WERI-Rb-1 (cell line): ENCODE measurements at regions not wholly inside any gene's neighbourhood (a gene's known extent, or its start where the extent isn't known, plus 50 kb on each side); places are given as distances from the start of the nearest gene placed in this dataset.
A peak's percentile ranks its signal among the peaks of the same experiment; 100 is the strongest.
"Not testable (repeated sequence)": the region's sequence is repeated elsewhere in the genome, so short reads cannot be mapped to it uniquely, and the experiment has no call there.

Experiments
- DNase-seq: peaks from one replicate; pipeline ENCODE4 v3.0.0-alpha.2; 2020
- H3K27ac ChIP-seq: fragments of 250-450 bp; sonication (Bioruptor Pico); 2 replicates; pipeline ENCODE4 v1.5.1; 2020; ENCODE audit warnings: mild to moderate bottlenecking, moderate library complexity
- H3K27me3 ChIP-seq: fragments of 250-450 bp; sonication (Bioruptor Pico); 2 replicates; pipeline ENCODE4 v1.5.1; 2021; ENCODE audit warnings: mild to moderate bottlenecking, low read depth, moderate library complexity; ENCODE audit not compliant: insufficient read depth, severe bottlenecking
- H3K36me3 ChIP-seq: fragments of 250-450 bp; sonication (Bioruptor Pico); 2 replicates; pipeline ENCODE4 v1.5.1; 2020; ENCODE audit warnings: mild to moderate bottlenecking, moderate library complexity
- H3K4me3 ChIP-seq: 2 replicates; pipeline ENCODE4 v1.5.1; 2011; ENCODE audit warnings: low read depth, mild to moderate bottlenecking, control low read depth, low read length
- H3K9me3 ChIP-seq: fragments of 250-450 bp; sonication (Bioruptor Pico); 2 replicates; pipeline ENCODE4 v1.5.1; 2021; ENCODE audit warnings: mild to moderate bottlenecking, moderate library complexity; ENCODE audit not compliant: severe bottlenecking
- TF ChIP-seq, protein P1 (sequence below): IDR thresholded peaks from 2 replicates; pipeline ENCODE4 v1.5.1; 2011; ENCODE audit warnings: low read depth, mild to moderate bottlenecking, control low read depth, inconsistent platforms, low read length

DNA sequence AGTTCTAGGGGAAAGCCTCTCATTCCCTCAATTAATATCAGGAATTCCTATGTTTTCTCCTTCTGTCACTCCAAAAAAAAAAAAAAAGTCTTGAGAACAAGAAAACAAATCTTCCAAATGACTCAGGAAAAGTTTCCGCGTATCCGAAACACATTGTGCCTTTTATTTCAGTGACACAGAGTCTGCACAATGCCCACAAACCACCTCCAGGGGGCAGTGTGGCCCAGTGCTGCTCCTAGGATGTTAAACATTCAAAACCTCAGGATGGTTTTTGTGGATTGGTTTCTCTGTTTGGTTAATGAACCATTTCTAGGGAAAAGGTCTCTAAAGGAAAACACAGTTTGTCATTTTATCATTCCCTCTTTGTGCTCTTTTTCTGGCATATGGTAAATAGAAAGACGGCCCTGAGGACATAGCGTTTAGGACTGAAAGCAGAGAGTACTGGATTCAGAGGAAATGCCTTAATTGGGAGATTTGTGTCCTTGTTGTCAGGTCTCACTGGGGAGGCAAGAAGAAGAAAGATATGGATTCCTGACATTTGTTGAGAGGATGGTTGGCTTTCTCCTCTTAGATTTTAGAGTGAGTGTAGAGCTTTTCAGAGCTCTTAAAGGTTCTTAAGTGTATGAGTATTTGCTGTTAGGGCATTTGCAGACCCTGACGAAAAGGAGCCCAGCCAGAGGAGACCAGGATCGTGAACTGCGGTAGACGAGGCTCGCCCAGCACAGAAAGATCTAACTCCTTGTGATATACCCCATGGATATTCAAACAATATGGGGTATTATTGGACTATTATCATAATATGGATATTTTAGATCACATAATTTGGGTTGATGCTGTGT is 65.7 kb upstream of the MAP9 start:
- Histone ChIP-seq H3K27ac (no peak overlapping the region), H3K36me3 (no peaks in the 10 kb centered on the region), H3K4me3 (no peak overlapping the region), H3K9me3 (no peaks in the 10 kb centered on the region), H3K27me3 (no peaks in the 10 kb centered on the region)
- TF ChIP-seq, protein P1, sequence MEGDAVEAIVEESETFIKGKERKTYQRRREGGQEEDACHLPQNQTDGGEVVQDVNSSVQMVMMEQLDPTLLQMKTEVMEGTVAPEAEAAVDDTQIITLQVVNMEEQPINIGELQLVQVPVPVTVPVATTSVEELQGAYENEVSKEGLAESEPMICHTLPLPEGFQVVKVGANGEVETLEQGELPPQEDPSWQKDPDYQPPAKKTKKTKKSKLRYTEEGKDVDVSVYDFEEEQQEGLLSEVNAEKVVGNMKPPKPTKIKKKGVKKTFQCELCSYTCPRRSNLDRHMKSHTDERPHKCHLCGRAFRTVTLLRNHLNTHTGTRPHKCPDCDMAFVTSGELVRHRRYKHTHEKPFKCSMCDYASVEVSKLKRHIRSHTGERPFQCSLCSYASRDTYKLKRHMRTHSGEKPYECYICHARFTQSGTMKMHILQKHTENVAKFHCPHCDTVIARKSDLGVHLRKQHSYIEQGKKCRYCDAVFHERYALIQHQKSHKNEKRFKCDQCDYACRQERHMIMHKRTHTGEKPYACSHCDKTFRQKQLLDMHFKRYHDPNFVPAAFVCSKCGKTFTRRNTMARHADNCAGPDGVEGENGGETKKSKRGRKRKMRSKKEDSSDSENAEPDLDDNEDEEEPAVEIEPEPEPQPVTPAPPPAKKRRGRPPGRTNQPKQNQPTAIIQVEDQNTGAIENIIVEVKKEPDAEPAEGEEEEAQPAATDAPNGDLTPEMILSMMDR = peak; percentile 89
- DNase-seq = peak; percentile 75

DNA sequence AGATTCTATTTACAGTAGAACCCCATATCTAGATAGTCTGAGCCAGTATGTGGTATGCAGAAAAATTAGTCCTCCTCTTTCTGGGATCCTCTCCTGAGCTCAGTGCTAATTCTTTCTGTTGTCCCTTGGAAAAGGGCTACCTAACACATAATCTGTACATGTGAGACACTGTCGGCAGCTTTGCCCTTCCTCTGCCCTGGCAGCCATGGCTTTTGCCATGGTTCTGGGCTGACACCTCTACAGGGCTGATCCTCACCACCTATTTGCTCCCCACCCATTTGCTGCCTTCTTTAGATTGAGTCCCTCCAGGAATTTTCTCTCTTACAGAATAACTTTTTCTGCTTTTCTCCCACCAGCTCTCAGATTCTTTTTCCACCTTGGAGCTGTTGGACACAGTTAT is 64.7 kb upstream of the MAP9 start:
- DNase-seq = no peak
- no peaks in the 10 kb centered on the region for H3K9me3 ChIP-seq
- H3K27ac ChIP-seq = no peak overlapping the region
- no peak overlapping the region for H3K4me3 ChIP-seq
- no peaks in the 10 kb centered on the region for H3K27me3 ChIP-seq
- TF ChIP-seq, protein P1 = no peak
- no peaks in the 10 kb centered on the region for H3K36me3 ChIP-seq

DNA sequence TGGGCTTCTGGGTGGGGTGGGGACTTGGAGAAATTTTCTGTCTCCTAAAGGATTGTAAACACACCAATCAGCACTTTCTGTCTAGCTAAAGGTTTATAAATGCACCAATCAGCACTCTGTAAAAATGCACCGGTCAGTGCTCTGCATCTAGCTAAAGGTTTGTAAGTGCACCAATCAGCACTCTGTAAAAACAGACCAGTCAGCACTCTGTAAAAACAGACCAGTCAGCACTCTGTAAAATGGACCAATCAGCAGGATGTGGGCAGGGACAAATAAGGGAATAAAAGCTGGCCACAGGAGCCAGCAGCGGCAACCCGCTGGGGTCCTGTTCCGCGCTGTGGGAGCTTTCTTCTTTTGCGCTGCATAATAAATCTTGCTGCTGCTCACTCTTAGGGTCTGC is 63.0 kb upstream of the MAP9 start:
- H3K36me3 ChIP-seq, H3K27me3 ChIP-seq, H3K27ac ChIP-seq, DNase-seq, H3K9me3 ChIP-seq, H3K4me3 ChIP-seq: not testable (repeated sequence)

DNA sequence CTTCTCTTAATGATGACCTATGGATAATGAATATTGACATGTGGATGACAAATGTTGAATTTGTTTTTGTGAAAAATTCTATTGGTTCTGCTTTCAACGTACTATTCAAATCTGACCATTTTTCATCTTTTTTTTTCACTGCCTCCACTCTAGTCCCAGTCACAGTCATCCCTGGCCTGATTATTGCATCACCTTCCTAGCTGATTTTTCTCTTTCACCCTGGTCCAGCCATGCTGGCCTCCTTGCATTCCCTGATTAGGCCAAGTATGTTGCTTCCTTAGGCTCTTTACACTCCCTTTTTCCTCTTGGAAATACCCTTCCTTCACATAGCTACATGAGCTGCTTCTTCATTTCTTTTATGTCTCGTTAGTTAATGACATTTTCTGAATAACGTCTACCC is 58.1 kb upstream of the MAP9 start:
- TF ChIP-seq, protein P1 = no peak
- H3K27me3 ChIP-seq = no peaks in the 10 kb centered on the region
- H3K4me3 ChIP-seq = no peak overlapping the region
- no peaks in the 10 kb centered on the region for H3K36me3 ChIP-seq
- no peaks in the 10 kb centered on the region for H3K9me3 ChIP-seq
- no peak overlapping the region for H3K27ac ChIP-seq
- no peak for DNase-seq

DNA sequence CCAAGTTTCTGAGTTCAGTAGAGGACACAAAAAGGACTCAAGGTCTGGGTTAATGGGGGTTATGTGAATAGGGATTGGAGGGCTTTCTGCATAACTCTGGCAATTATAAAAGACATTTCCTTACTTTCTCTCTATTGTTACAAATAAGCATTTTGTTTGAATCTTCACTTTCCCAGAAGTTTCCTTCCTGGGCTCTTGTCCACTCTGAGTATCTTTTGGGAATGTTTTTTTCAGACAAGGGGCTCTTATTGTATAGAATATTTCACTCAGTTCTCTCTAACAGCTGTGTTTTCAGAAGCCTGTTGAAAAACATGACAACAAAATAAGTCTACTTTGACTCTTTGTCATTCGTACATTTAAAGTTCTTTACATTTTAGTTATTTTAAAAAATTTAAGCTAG is 57.6 kb upstream of the MAP9 start:
- Histone ChIP-seq H3K27me3 (no peaks in the 10 kb centered on the region), H3K27ac (no peak overlapping the region)
- TF ChIP-seq, protein P1 = no peak

DNA sequence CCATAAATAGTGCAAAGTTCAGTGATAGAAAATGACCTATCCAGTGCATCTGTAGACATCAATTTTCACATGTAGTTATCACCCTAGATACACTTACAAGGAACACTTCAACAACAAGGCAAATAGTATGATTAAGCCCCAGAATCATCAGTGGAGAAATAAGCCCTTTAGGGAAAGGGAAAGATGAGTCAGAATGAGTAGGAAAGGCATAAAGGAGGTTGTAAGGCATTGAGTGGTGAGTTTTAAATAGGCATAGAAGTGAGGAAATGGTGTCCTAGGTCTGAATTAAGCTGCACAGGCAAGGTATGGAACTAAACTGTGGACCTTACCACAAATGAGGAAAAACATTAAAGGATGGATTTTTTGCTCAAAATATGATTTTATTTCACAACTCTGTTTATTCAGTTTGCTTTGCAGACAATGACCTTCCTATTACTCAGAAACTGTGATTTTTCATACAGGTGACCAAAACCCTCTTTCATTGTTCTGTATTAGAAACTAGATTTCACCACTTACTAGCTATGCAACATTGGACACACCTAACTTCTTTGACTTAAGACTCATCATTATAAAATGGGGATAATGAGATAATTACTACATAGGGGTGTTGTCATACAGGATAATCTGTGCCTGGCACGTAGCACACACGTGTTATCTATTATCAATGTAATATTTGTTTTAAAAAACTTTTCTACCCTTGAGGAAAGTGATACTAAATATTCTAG is 57.0 kb upstream of the MAP9 start:
- Histone ChIP-seq H3K36me3 (no peaks in the 10 kb centered on the region), H3K9me3 (no peaks in the 10 kb centered on the region), H3K27ac (no peak overlapping the region), H3K4me3 (no peak overlapping the region), H3K27me3 (no peaks in the 10 kb centered on the region)
- DNase-seq = no peak
- TF ChIP-seq, protein P1 = no peak

More for the DNA sequence above, 57.6 kb upstream of the MAP9 start:
- Histone ChIP-seq H3K4me3 (no peak overlapping the region), H3K9me3 (no peaks in the 10 kb centered on the region), H3K36me3 (no peaks in the 10 kb centered on the region)
- no peak for DNase-seq
